ENCODE measurements at regions not wholly inside any gene's neighbourhood (a gene's known extent, or its start where the extent isn't known, plus 50 kb on each side); places are given as distances from the start of the nearest gene placed in this dataset.

DNA sequence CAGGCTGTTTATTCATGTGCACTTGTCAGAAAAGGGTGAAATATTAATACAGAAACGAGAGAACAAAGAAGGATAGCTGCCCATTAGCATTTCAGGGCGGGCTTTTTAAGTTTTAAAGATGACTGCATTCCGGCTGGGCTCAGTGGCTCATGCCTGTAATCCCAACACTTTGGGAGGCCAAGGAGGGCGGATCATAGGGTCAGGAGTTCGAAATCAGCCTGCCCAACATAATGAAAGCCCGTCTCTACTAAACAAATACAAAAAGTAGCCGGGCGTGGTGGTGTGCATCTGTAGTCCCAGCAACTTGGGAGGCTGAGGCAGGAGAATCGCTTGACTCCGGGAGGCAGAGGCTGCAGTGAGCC is 130.5 kb downstream of the HFE start:
- H3K27me3 ChIP-seq (ENCODE audit: low read length) = no peaks in the 10 kb centered on the region
- no peaks in the 10 kb centered on the region for H3K36me3 ChIP-seq (ENCODE audit: low read length)
- H3K79me2 ChIP-seq (ENCODE audit: insufficient read depth, low read length) = no peaks in the 10 kb centered on the region
- peak overlapping the region; percentile 55 for H3K4me2 ChIP-seq (ENCODE audit: low read depth, low read length, poor library complexity, severe bottlenecking)
- no peak for TF ChIP-seq EZH2phosphoT487 (conservative IDR thresholded peaks at IDR 0.05; ENCODE audit: low read length)
- TF ChIP-seq, protein P1, sequence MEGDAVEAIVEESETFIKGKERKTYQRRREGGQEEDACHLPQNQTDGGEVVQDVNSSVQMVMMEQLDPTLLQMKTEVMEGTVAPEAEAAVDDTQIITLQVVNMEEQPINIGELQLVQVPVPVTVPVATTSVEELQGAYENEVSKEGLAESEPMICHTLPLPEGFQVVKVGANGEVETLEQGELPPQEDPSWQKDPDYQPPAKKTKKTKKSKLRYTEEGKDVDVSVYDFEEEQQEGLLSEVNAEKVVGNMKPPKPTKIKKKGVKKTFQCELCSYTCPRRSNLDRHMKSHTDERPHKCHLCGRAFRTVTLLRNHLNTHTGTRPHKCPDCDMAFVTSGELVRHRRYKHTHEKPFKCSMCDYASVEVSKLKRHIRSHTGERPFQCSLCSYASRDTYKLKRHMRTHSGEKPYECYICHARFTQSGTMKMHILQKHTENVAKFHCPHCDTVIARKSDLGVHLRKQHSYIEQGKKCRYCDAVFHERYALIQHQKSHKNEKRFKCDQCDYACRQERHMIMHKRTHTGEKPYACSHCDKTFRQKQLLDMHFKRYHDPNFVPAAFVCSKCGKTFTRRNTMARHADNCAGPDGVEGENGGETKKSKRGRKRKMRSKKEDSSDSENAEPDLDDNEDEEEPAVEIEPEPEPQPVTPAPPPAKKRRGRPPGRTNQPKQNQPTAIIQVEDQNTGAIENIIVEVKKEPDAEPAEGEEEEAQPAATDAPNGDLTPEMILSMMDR (IDR thresholded peaks at IDR 0.05; ENCODE audit: insufficient read depth, low read length, poor library complexity, severe bottlenecking) = no peak
- no peaks in the 10 kb centered on the region for H4K20me1 ChIP-seq (ENCODE audit: low read depth, low read length)
- H3K9me3 ChIP-seq (ENCODE audit: insufficient read depth, low read length) = no peaks in the 10 kb centered on the region
- H3K4me3 ChIP-seq (ENCODE audit: insufficient read depth, low read length, poor library complexity, severe bottlenecking) = peak overlapping the region; percentile 38
- peak overlapping the region; percentile 48 for H3K9ac ChIP-seq (ENCODE audit: low read length)
- peak overlapping the region; percentile 87 for H3K27ac ChIP-seq (ENCODE audit: low read depth, low read length)
- H3K9me2 ChIP-seq (replicated peaks; ENCODE audit: insufficient read depth, low read length) = no peaks in the 10 kb centered on the region
- H2AFZ ChIP-seq (ENCODE audit: low read depth, low read length, severe bottlenecking) = no peak overlapping the region
- peaks cover 58% of the 10 kb centered on the region for H3F3A ChIP-seq (ENCODE audit: insufficient read depth)

GRCh38 chr6:26218824-26219223 is 131.6 kb downstream of the HFE start:
- H3K4me2 ChIP-seq (ENCODE audit: low read depth, low read length, poor library complexity, severe bottlenecking) = peak overlapping the region; percentile 2
- no peaks in the 10 kb centered on the region for H3K36me3 ChIP-seq (ENCODE audit: low read length)
- no peaks in the 10 kb centered on the region for H3K79me2 ChIP-seq (ENCODE audit: insufficient read depth, low read length)
- no peak for TF ChIP-seq EZH2phosphoT487 (conservative IDR thresholded peaks at IDR 0.05; ENCODE audit: low read length)
- TF ChIP-seq, protein P1 (IDR thresholded peaks at IDR 0.05; ENCODE audit: insufficient read depth, low read length, poor library complexity, severe bottlenecking) = no peak
- H3K9me2 ChIP-seq (replicated peaks; ENCODE audit: insufficient read depth, low read length) = no peaks in the 10 kb centered on the region
- no peaks in the 10 kb centered on the region; the same call in 1 of the 2 replicates for H3K27me3 ChIP-seq (ENCODE audit: low read length)
- no peak overlapping the region for H3K4me3 ChIP-seq (ENCODE audit: insufficient read depth, low read length, poor library complexity, severe bottlenecking)
- no peak overlapping the region for H2AFZ ChIP-seq (ENCODE audit: low read depth, low read length, severe bottlenecking)
- H3K27ac ChIP-seq (ENCODE audit: low read depth, low read length) = peak overlapping the region; percentile 87
- no peaks in the 10 kb centered on the region for H4K20me1 ChIP-seq (ENCODE audit: low read depth, low read length)
- H3K9ac ChIP-seq (ENCODE audit: low read length) = peak overlapping the region; percentile 8; the same call in 1 of the 2 replicates
- H3F3A ChIP-seq (ENCODE audit: insufficient read depth) = peaks cover 58% of the 10 kb centered on the region
- no peaks in the 10 kb centered on the region for H3K9me3 ChIP-seq (ENCODE audit: insufficient read depth, low read length)

GRCh38 chr6:26220145-26220970 is 133.1 kb downstream of the HFE start:
- Histone ChIP-seq H3K36me3 (ENCODE audit: low read length) (no peaks in the 10 kb centered on the region), H3K27me3 (ENCODE audit: low read length) (no peaks in the 10 kb centered on the region; the same call in 1 of the 2 replicates), H3K9me3 (ENCODE audit: insufficient read depth, low read length) (no peaks in the 10 kb centered on the region), H4K20me1 (ENCODE audit: low read depth, low read length) (no peaks in the 10 kb centered on the region), H3K4me2 (ENCODE audit: low read depth, low read length, poor library complexity, severe bottlenecking) (peak overlapping the region; percentile 2), H3F3A (ENCODE audit: insufficient read depth) (peaks cover 46% of the 10 kb centered on the region), H2AFZ (ENCODE audit: low read depth, low read length, severe bottlenecking) (peak overlapping the region; percentile 8), H3K79me2 (ENCODE audit: insufficient read depth, low read length) (no peaks in the 10 kb centered on the region), H3K4me3 (ENCODE audit: insufficient read depth, low read length, poor library complexity, severe bottlenecking) (no peak overlapping the region), H3K27ac (ENCODE audit: low read depth, low read length) (peak overlapping the region; percentile 87; the same call in 1 of the 2 replicates), H3K9ac (ENCODE audit: low read length) (no peak overlapping the region), H3K9me2 (replicated peaks; ENCODE audit: insufficient read depth, low read length) (no peaks in the 10 kb centered on the region)
- TF ChIP-seq, protein P1 (IDR thresholded peaks at IDR 0.05; ENCODE audit: insufficient read depth, low read length, poor library complexity, severe bottlenecking) = no peak
- no peak for TF ChIP-seq EZH2phosphoT487 (conservative IDR thresholded peaks at IDR 0.05; ENCODE audit: low read length)

Measured in SU-DHL-6 (cell line).